ENCODE measurements at regions not wholly inside any gene's neighbourhood (a gene's known extent, or its start where the extent isn't known, plus 50 kb on each side); places are given as distances from the start of the nearest gene placed in this dataset.

GRCh38 chr6:40957616-40958492 is 81.2 kb downstream of the UNC5CL start:
- H4K20me1 ChIP-seq (ENCODE audit: insufficient read depth, low read length), result no peaks in the 10 kb centered on the region
- no peak overlapping the region for H3K4me2 ChIP-seq (ENCODE audit: low read depth, low read length)
- no peaks in the 10 kb centered on the region for H3K27me3 ChIP-seq (replicated peaks; ENCODE audit: insufficient read depth, low read length)
- DNase-seq, result no peak
- no peaks in the 10 kb centered on the region for H3K9me2 ChIP-seq (replicated peaks; ENCODE audit: insufficient read depth, low read length)
- no peaks in the 10 kb centered on the region for H3K79me2 ChIP-seq (ENCODE audit: low read length)
- no peak overlapping the region for H3K9ac ChIP-seq (ENCODE audit: low read length)
- no peak overlapping the region for H3K27ac ChIP-seq (ENCODE audit: low read length)
- H3F3A ChIP-seq (ENCODE audit: insufficient read depth, low read length), result no peaks in the 10 kb centered on the region
- H3K4me3 ChIP-seq (ENCODE audit: low read length), result no peak overlapping the region
- H2AFZ ChIP-seq (ENCODE audit: low read length), result no peak overlapping the region
- no peaks in the 10 kb centered on the region; the same call in 1 of the 2 replicates for H3K4me1 ChIP-seq (ENCODE audit: low read length)
- H3K9me3 ChIP-seq (replicated peaks; ENCODE audit: insufficient read depth, low read length), result no peaks in the 10 kb centered on the region
- no peaks in the 10 kb centered on the region for H3K36me3 ChIP-seq (replicated peaks; ENCODE audit: insufficient read depth, low read length)
- TF ChIP-seq EZH2phosphoT487 (IDR thresholded peaks at IDR 0.05; ENCODE audit: low read length) (no peak), EZH2 (optimal IDR thresholded peaks at IDR 0.05; ENCODE audit: low read depth, low read length) (no peak), CTCF (IDR thresholded peaks at IDR 0.05; ENCODE audit: low read length) (no peak)

GRCh38 chr6:40956936-40957335 is 82.1 kb downstream of the UNC5CL start:
- Histone ChIP-seq H3K9me2 (replicated peaks; ENCODE audit: insufficient read depth, low read length) (no peaks in the 10 kb centered on the region), H4K20me1 (ENCODE audit: insufficient read depth, low read length) (no peaks in the 10 kb centered on the region), H3K4me1 (ENCODE audit: low read length) (no peaks in the 10 kb centered on the region), H3K27ac (ENCODE audit: low read length) (no peak overlapping the region), H3K27me3 (replicated peaks; ENCODE audit: insufficient read depth, low read length) (no peaks in the 10 kb centered on the region), H3F3A (ENCODE audit: insufficient read depth, low read length) (no peaks in the 10 kb centered on the region), H3K36me3 (replicated peaks; ENCODE audit: insufficient read depth, low read length) (no peaks in the 10 kb centered on the region), H2AFZ (ENCODE audit: low read length) (no peak overlapping the region), H3K4me2 (ENCODE audit: low read depth, low read length) (no peak overlapping the region), H3K9me3 (replicated peaks; ENCODE audit: insufficient read depth, low read length) (no peaks in the 10 kb centered on the region), H3K79me2 (ENCODE audit: low read length) (no peaks in the 10 kb centered on the region), H3K9ac (ENCODE audit: low read length) (no peak overlapping the region), H3K4me3 (ENCODE audit: low read length) (no peak overlapping the region)
- no peak for TF ChIP-seq EZH2phosphoT487 (IDR thresholded peaks at IDR 0.05; ENCODE audit: low read length)
- DNase-seq, result no peak

DNA sequence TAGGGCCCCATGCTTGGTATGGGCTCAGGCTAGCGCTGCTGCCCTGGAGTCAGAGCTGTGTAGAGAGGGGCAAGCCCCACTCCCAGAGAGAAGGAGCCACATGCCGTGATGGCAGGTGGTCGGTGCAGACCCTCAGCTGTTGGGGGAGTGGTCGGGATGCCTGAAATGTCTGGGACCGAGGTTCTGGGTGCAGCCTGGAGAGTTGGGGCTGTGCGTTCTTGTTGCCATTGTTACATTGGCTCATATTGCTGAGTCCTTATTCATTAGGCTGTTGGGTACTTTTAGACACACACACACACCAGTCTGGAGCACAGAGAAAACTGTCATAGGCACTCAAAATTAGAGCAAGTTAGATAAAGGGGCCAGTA is 83.9 kb downstream of the UNC5CL start:
- H3K27me3 ChIP-seq (replicated peaks; ENCODE audit: insufficient read depth, low read length), result no peaks in the 10 kb centered on the region
- H3K9ac ChIP-seq (ENCODE audit: low read length), result no peak overlapping the region
- no peaks in the 10 kb centered on the region for H3F3A ChIP-seq (ENCODE audit: insufficient read depth, low read length)
- H3K9me2 ChIP-seq (replicated peaks; ENCODE audit: insufficient read depth, low read length), result no peaks in the 10 kb centered on the region
- TF ChIP-seq EZH2phosphoT487 (IDR thresholded peaks at IDR 0.05; ENCODE audit: low read length), result no peak
- no peak for TF ChIP-seq CTCF (IDR thresholded peaks at IDR 0.05; ENCODE audit: low read length)
- no peak for TF ChIP-seq EZH2 (optimal IDR thresholded peaks at IDR 0.05; ENCODE audit: low read depth, low read length)
- H3K27ac ChIP-seq (ENCODE audit: low read length), result no peak overlapping the region
- no peak overlapping the region for H2AFZ ChIP-seq (ENCODE audit: low read length)
- H3K9me3 ChIP-seq (replicated peaks; ENCODE audit: insufficient read depth, low read length), result no peaks in the 10 kb centered on the region
- H3K79me2 ChIP-seq (ENCODE audit: low read length), result no peaks in the 10 kb centered on the region
- no peak for DNase-seq
- H3K4me1 ChIP-seq (ENCODE audit: low read length), result no peaks in the 10 kb centered on the region
- H3K4me2 ChIP-seq (ENCODE audit: low read depth, low read length), result no peak overlapping the region
- no peaks in the 10 kb centered on the region for H3K36me3 ChIP-seq (replicated peaks; ENCODE audit: insufficient read depth, low read length)
- no peaks in the 10 kb centered on the region for H4K20me1 ChIP-seq (ENCODE audit: insufficient read depth, low read length)
- H3K4me3 ChIP-seq (ENCODE audit: low read length), result no peak overlapping the region

Data from MM.1S (cell line).